HG03432 (cell line): ENCODE measurements at regions not wholly inside any gene's neighbourhood (a gene's known extent, or its start where the extent isn't known, plus 50 kb on each side); places are given as distances from the start of the nearest gene placed in this dataset.

Experiments used
- ATAC-seq: cut with Tn5 transposase; IDR thresholded peaks from one replicate; pipeline ENCODE4 v1.9.1; 2021; ENCODE audit warnings: mild to moderate bottlenecking, moderate library complexity; ENCODE audit not compliant: unreplicated experiment

- ATAC-seq, result no peak
Observed at GRCh38 chr5:109476292-109476691, 66.5 kb upstream of the PJA2 start.

GRCh38 chr5:109469896-109470662, 60.3 kb upstream of the PJA2 start:
- ATAC-seq, result no peak

- ATAC-seq, result peak; percentile 96
Observed at GRCh38 chr5:109468737-109469420, 59.1 kb upstream of the PJA2 start.

DNA sequence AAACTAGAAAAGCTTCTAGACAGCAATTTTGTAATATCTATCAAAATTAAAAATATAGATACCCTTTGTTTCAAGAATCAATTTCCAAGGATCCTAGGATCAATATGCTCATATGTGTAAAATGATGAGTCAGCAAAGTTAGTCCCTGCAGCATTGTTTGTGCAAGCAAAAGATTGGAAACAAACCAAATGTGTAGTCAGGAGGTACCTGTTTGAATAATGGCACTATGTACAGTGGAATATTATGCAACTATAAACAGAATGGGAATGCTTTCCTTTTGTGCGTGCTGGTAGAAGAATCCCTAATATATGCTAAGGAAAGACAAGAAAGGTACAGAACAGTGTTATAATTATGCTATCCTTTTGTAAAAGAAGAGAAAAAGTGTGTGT, 58.5 kb upstream of the PJA2 start:
- no peak for ATAC-seq

DNA sequence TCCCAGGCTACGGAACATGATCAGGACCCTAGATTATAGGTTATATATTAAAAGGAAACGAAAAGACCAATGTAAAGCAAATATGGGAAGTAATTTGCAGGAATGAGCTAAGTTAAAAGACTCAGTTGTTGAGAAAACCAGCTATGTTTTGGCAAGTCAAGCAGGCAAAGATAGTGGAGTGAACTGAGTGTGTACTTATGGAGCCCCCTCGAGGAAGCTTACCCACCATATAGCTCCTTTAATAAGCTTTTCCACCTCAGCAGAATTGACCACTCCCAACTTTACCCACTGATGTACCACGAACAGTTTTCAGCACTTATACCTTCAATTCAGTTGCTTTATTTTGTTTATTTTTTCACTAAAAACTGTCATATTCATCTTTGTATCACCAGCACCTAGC, 57.3 kb upstream of the PJA2 start:
- no peak for ATAC-seq
